OCI-LY7 (cell line): ENCODE measurements at regions not wholly inside any gene's neighbourhood (a gene's known extent, or its start where the extent isn't known, plus 50 kb on each side); places are given as distances from the start of the nearest gene placed in this dataset.

Source experiments
- BruUV-seq: library from RNA; stranded (reverse); fragments of 400-500 nt; replicated peaks from 2 replicates; lab custom pipeline; 2021; lab: Mats Ljungman, UMichigan
- CTCF ChIA-PET: fragments of 300-600 bp; sonication (Branson Sonifier 250); formaldehyde crosslinking; loops from one replicate; lab custom pipeline; 2022; ENCODE audit warnings: antibody characterized with exemption; ENCODE audit not compliant: unreplicated experiment; lab: Charles Lee
- POLR2A ChIA-PET: fragments of 300-600 bp; sonication (Branson Sonifier 250); formaldehyde crosslinking; loops from one replicate; lab custom pipeline; 2022; ENCODE audit warnings: antibody characterized with exemption; lab: Charles Lee
- DNase-seq: peaks from one replicate; pipeline ENCODE4 v3.0.0-alpha.2; 2015; ENCODE audit warnings: low spot score
- H2AFZ ChIP-seq: fragments of 200-600 bp; sonication (generic), shearing (Covaris generic); 2 replicates; pipeline ENCODE4 v1.6.1; 2014; ENCODE audit warnings: mild to moderate bottlenecking, antibody characterized with exemption, low read length, moderate library complexity
- H3K27ac ChIP-seq: fragments of 200-600 bp; sonication (generic); 2 replicates; pipeline ENCODE4 v1.5.1; 2014; ENCODE audit warnings: mixed run types, low read depth, mild to moderate bottlenecking, moderate library complexity, low read length, inconsistent platforms; ENCODE audit not compliant: poor library complexity, severe bottlenecking
- H3K36me3 ChIP-seq: fragments of 200-600 bp; sonication (generic); 2 replicates; pipeline ENCODE4 v1.6.1; 2014; ENCODE audit warnings: mild to moderate bottlenecking, antibody characterized with exemption, low read length, moderate library complexity, mixed read lengths; ENCODE audit not compliant: insufficient read depth
- H3K4me1 ChIP-seq: fragments of 200-600 bp; sonication (generic); 2 replicates; pipeline ENCODE4 v1.5.1; 2014; ENCODE audit warnings: mild to moderate bottlenecking, low read length; ENCODE audit not compliant: insufficient read depth, poor library complexity, severe bottlenecking
- H3K4me2 ChIP-seq: fragments of 200-600 bp; sonication (generic); 2 replicates; pipeline ENCODE4 v1.6.1; 2014; ENCODE audit warnings: mild to moderate bottlenecking, low read length
- H3K4me3 ChIP-seq: fragments of 200-600 bp; sonication (generic); 2 replicates; pipeline ENCODE4 v1.5.1; 2014; ENCODE audit warnings: mild to moderate bottlenecking, low read depth, low read length; ENCODE audit not compliant: poor library complexity, severe bottlenecking
- H3K79me2 ChIP-seq: fragments of 200-600 bp; sonication (generic); 2 replicates; pipeline ENCODE4 v1.6.1; 2016; ENCODE audit warnings: low read depth, mild to moderate bottlenecking, low read length, moderate library complexity, mixed read lengths; ENCODE audit not compliant: insufficient read depth
- H3K9me2 ChIP-seq: fragments of 200-600 bp; sonication (generic); 2 replicates; pipeline ENCODE4 v1.6.1; 2016; ENCODE audit warnings: mild to moderate bottlenecking, low read length, mixed read lengths; ENCODE audit not compliant: insufficient read depth
- H3K9me3 ChIP-seq: fragments of 200-600 bp; sonication (generic); 2 replicates; pipeline ENCODE4 v1.6.1; 2014; ENCODE audit warnings: mild to moderate bottlenecking, mixed run types, low read length, mixed read lengths
- H4K20me1 ChIP-seq: fragments of 200-600 bp; sonication (generic); 2 replicates; pipeline ENCODE4 v1.6.1; 2014; ENCODE audit warnings: mild to moderate bottlenecking, antibody characterized with exemption, low read length, moderate library complexity, mixed read lengths; ENCODE audit not compliant: insufficient read depth
- CTCF ChIP-seq: fragments of 200-600 bp; sonication (generic); conservative IDR thresholded peaks from 2 replicates; pipeline ENCODE4 v1.5.1; 2014; ENCODE audit warnings: mild to moderate bottlenecking, antibody characterized with exemption, low read length, moderate library complexity, mixed read lengths
- EZH2phosphoT487 ChIP-seq: fragments of 200-600 bp; sonication (generic); IDR thresholded peaks from 2 replicates; pipeline ENCODE4 v1.6.1; 2018; ENCODE audit warnings: low read depth, borderline replicate concordance, mild to moderate bottlenecking, mixed run types, antibody characterized with exemption, low read length, moderate library complexity, mixed read lengths
- intact Hi-C: fragments of 100-400 bp; cut with micrococcal nuclease; formaldehyde crosslinking; loops from one replicate; pipeline ENCODE4 v1.10.0; 2022; ENCODE audit not compliant: unreplicated experiment

- intact Hi-C loops: no loop called here
- BruUV-seq: no TSS peak
- Histone ChIP-seq H2AFZ (no peak overlapping the region), H4K20me1 (no peaks in the 10 kb centered on the region), H3K79me2 (no peaks in the 10 kb centered on the region), H3K4me2 (no peak overlapping the region), H3K9me2 (no peaks in the 10 kb centered on the region), H3K4me3 (no peak overlapping the region), H3K36me3 (no peaks in the 10 kb centered on the region), H3K9me3 (no peaks in the 10 kb centered on the region), H3K27ac (no peak overlapping the region), H3K4me1 (no peaks in the 10 kb centered on the region)
- POLR2A ChIA-PET: no interaction called here
- CTCF ChIA-PET: no interaction called here
- no peak for DNase-seq
- TF ChIP-seq CTCF: no peak
These were observed 371.9 kb upstream of the CNTN4 start for GRCh38 chr3:1726741-1727140.

GRCh38 chr3:1727242-1727641 is 371.4 kb upstream of the CNTN4 start:
- Histone ChIP-seq H3K9me3 (no peaks in the 10 kb centered on the region), H4K20me1 (no peaks in the 10 kb centered on the region), H3K27ac (no peak overlapping the region), H3K9me2 (no peaks in the 10 kb centered on the region), H3K79me2 (no peaks in the 10 kb centered on the region), H3K4me3 (no peak overlapping the region), H2AFZ (no peak overlapping the region), H3K4me1 (no peaks in the 10 kb centered on the region), H3K36me3 (no peaks in the 10 kb centered on the region), H3K4me2 (no peak overlapping the region)
- TF ChIP-seq EZH2phosphoT487 (no peak), CTCF (no peak)
- intact Hi-C loops: no loop called here
- ChIA-PET POLR2A (no interaction called here), CTCF (no interaction called here)
- DNase-seq: no peak
- BruUV-seq: no TSS peak

GRCh38 chr3:1728510-1728909 is 370.2 kb upstream of the CNTN4 start:
- TF ChIP-seq EZH2phosphoT487: no peak
- TF ChIP-seq CTCF: no peak
- Histone ChIP-seq H3K27ac (no peak overlapping the region), H3K4me3 (no peak overlapping the region), H3K9me3 (no peaks in the 10 kb centered on the region), H3K9me2 (no peaks in the 10 kb centered on the region), H3K79me2 (no peaks in the 10 kb centered on the region), H4K20me1 (no peaks in the 10 kb centered on the region), H3K4me1 (no peaks in the 10 kb centered on the region), H3K4me2 (no peak overlapping the region), H2AFZ (no peak overlapping the region), H3K36me3 (no peaks in the 10 kb centered on the region)
- no peak for DNase-seq
- ChIA-PET POLR2A (interaction anchor here (1.4 kb wide), 1 partner anchor 19 kb away, joined by 4 read pairs; no protein-coding TSS in a partner anchor), CTCF (no interaction called here)
- intact Hi-C loops: no loop called here
- BruUV-seq: no TSS peak
